Muscle layer of colon (tissue), 2 donors: ENCODE measurements at regions not wholly inside any gene's neighbourhood (a gene's known extent, or its start where the extent isn't known, plus 50 kb on each side); places are given as distances from the start of the nearest gene placed in this dataset.

Experiments
- H3K27ac ChIP-seq: one replicate; pipeline ENCODE4 v1.7.0; 2013; ENCODE audit warnings: low read depth, mild to moderate bottlenecking, low read length, moderate library complexity
- H3K27me3 ChIP-seq, 2 donors: one replicate each; pipeline ENCODE4 v1.7.0; 2013; ENCODE audit warnings: low read length in 2 of 2, mild to moderate bottlenecking in 2 of 2; ENCODE audit not compliant: insufficient read depth in 2 of 2, control insufficient read depth in 1 of 2
- H3K36me3 ChIP-seq: one replicate; pipeline ENCODE4 v1.7.0; 2013; ENCODE audit warnings: mild to moderate bottlenecking, low read length; ENCODE audit not compliant: insufficient read depth
- H3K4me1 ChIP-seq: one replicate; pipeline ENCODE4 v1.7.0; 2013; ENCODE audit warnings: mild to moderate bottlenecking, low read length; ENCODE audit not compliant: insufficient read depth
- H3K4me3 ChIP-seq, 2 donors: one replicate each; pipeline ENCODE4 v1.7.0; 2013; ENCODE audit warnings: low read length in 2 of 2, low read depth in 1 of 2, mild to moderate bottlenecking in 1 of 2, moderate library complexity in 1 of 2
- H3K9ac ChIP-seq: one replicate; pipeline ENCODE4 v1.7.0; 2013; ENCODE audit warnings: low read length
- H3K9me3 ChIP-seq: one replicate; pipeline ENCODE4 v1.7.0; 2013; ENCODE audit warnings: mild to moderate bottlenecking, low read length
- donor health status: abdominal sarcoma.
- donor health status: Adenocarcinoma of cecum.

DNA sequence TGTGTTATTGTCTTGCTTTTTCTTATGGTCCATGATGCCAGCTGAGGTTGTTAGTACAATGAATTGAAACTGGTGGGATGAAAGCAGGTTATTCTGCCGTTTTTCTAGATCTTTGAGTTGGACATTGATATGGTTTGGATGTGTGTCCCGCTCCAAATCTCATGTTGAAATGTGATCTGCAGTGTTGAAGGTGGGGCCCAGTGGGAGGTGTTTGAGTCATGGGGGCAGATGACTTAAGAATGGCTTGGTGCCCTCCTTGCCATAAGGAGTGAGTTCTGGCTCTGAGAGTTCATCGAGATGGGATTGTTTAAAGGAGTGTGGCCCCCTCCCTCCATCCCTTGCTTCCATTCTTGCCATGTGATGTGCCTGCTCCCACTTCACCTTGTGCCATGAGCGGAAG, 80.3 kb upstream of the PIAS1 start:
- Histone ChIP-seq H3K4me3 (no peak overlapping the region), H3K27ac (no peak overlapping the region), H3K36me3 (no peaks in the 10 kb centered on the region), H3K4me1 (peaks cover 4% of the 10 kb centered on the region), H3K27me3 (no peaks in the 10 kb centered on the region), H3K9me3 (no peaks in the 10 kb centered on the region), H3K9ac (no peak overlapping the region)

- H3K27ac ChIP-seq = no peak overlapping the region
- H3K36me3 ChIP-seq = no peaks in the 10 kb centered on the region
- H3K4me1 ChIP-seq = no peaks in the 10 kb centered on the region
- H3K9ac ChIP-seq = no peak overlapping the region
- no peaks in the 10 kb centered on the region for H3K27me3 ChIP-seq
- no peaks in the 10 kb centered on the region for H3K9me3 ChIP-seq
- no peak overlapping the region for H3K4me3 ChIP-seq
Measured at GRCh38 chr15:67976506-67977073, 77.5 kb upstream of the PIAS1 start.

- no peak overlapping the region for H3K9ac ChIP-seq
- H3K27ac ChIP-seq = no peak overlapping the region
- H3K36me3 ChIP-seq = no peaks in the 10 kb centered on the region
- H3K4me3 ChIP-seq = no peak overlapping the region
- no peaks in the 10 kb centered on the region for H3K9me3 ChIP-seq
- H3K27me3 ChIP-seq = no peaks in the 10 kb centered on the region
- H3K4me1 ChIP-seq = no peaks in the 10 kb centered on the region
Measured at GRCh38 chr15:67977414-67978089, 76.6 kb upstream of the PIAS1 start.

DNA sequence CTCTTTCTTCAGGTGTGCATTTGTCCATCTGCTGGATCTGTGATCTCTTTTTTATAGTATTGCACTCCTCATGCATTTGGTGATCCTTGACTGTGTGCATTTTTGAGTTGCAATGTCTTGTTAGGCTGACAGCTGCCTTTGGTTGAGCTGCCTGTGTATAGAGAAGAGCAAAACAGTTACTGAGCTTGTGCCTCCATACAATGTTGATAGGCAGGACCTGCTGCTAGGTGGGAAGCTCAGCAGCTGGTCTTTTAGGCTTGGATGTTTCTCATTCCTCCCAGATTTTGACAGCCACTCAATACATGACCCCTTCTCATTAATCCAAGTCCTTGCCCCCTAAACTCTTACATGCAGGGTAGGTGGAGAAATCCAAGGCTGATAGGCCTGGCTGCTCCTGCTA, 74.8 kb upstream of the PIAS1 start:
- H3K4me3 ChIP-seq = no peak overlapping the region
- no peaks in the 10 kb centered on the region for H3K9me3 ChIP-seq
- H3K4me1 ChIP-seq = no peaks in the 10 kb centered on the region
- no peaks in the 10 kb centered on the region for H3K27me3 ChIP-seq
- no peak overlapping the region for H3K27ac ChIP-seq
- no peak overlapping the region for H3K9ac ChIP-seq
- H3K36me3 ChIP-seq = no peaks in the 10 kb centered on the region

DNA sequence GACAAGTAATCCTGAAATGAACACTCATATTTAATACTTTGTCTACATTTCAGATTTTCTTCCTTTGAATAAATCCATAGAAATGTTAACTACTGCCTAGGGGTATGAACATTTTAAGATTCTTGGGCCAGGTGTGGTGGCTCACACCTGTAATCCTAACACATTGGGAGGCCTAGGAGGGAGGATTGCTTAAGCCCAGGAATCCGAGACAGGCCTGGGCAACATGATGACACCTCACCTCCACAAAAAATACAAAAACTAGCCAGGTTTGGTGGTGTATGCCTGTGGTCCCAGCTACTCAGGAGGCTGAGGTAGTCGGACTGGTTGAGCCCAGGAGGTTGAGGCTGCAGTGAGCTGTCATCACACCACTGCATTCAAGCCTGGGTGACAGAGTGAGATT, 73.9 kb upstream of the PIAS1 start:
- no peaks in the 10 kb centered on the region for H3K27me3 ChIP-seq
- H3K36me3 ChIP-seq = no peaks in the 10 kb centered on the region
- H3K4me3 ChIP-seq = no peak overlapping the region
- H3K9me3 ChIP-seq = no peaks in the 10 kb centered on the region
- H3K27ac ChIP-seq = no peak overlapping the region
- no peak overlapping the region for H3K9ac ChIP-seq
- no peaks in the 10 kb centered on the region for H3K4me1 ChIP-seq

GRCh38 chr15:67980773-67981685, 73.1 kb upstream of the PIAS1 start:
- no peak overlapping the region for H3K9ac ChIP-seq

GRCh38 chr15:67981848-67982247, 72.3 kb upstream of the PIAS1 start:
- H3K4me3 ChIP-seq = no peak overlapping the region
- H3K4me1 ChIP-seq = no peaks in the 10 kb centered on the region
- no peak overlapping the region for H3K27ac ChIP-seq
- no peak overlapping the region for H3K9ac ChIP-seq
- H3K27me3 ChIP-seq = no peaks in the 10 kb centered on the region
- H3K9me3 ChIP-seq = no peaks in the 10 kb centered on the region
- no peaks in the 10 kb centered on the region for H3K36me3 ChIP-seq

More at GRCh38 chr15:67980773-67981685, 73.1 kb upstream of the PIAS1 start:
- no peaks in the 10 kb centered on the region for H3K4me1 ChIP-seq
- H3K27me3 ChIP-seq = no peaks in the 10 kb centered on the region
- no peak overlapping the region for H3K27ac ChIP-seq
- H3K9me3 ChIP-seq = no peaks in the 10 kb centered on the region
- H3K36me3 ChIP-seq = no peaks in the 10 kb centered on the region
- H3K4me3 ChIP-seq = no peak overlapping the region

DNA sequence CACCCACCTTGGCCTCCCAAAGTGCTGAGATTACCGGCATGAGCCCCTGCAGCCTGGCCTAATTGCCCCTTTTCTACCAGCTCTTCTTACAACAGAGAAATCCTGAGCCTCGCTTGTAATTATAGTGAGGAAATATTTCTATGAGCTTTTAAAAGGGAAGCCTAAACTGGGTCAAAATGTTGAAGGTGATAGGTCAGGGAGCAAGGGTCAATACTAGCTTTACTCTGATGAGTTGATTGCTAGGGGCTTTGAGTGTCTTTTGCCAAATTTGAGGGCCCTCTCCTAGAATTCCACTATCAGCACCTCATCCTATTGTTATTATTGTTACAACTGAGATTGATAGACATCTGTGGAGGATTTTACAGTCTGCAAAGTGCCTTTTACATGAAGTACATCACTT, 62.4 kb upstream of the PIAS1 start:
- no peak overlapping the region for H3K27ac ChIP-seq
- no peak overlapping the region for H3K9ac ChIP-seq
- H3K9me3 ChIP-seq = no peaks in the 10 kb centered on the region
- no peaks in the 10 kb centered on the region for H3K27me3 ChIP-seq
- H3K4me3 ChIP-seq = no peak overlapping the region
- no peaks in the 10 kb centered on the region for H3K4me1 ChIP-seq
- H3K36me3 ChIP-seq = no peaks in the 10 kb centered on the region

DNA sequence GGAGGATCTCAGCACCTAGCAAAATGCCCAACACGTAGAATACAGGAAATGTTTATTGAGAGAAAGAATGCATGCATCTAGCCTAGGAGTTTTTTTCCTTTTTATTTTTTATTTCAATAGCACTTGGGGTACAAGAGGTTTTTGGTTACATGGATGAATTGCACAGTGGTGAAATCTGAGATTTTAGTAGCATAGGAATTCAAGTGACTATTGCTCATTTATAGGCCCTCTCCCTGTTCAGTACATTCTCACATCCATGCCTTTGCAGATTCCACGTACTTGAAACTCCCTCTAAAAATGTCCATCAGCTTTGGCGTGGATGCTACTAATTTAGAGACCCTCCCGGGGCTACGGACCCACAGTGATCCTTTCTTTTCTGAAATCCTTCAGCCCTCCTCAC, 61.7 kb upstream of the PIAS1 start:
- Histone ChIP-seq H3K27me3 (no peaks in the 10 kb centered on the region), H3K4me3 (no peak overlapping the region), H3K4me1 (no peaks in the 10 kb centered on the region), H3K9ac (no peak overlapping the region), H3K9me3 (no peaks in the 10 kb centered on the region), H3K36me3 (no peaks in the 10 kb centered on the region), H3K27ac (no peak overlapping the region)

DNA sequence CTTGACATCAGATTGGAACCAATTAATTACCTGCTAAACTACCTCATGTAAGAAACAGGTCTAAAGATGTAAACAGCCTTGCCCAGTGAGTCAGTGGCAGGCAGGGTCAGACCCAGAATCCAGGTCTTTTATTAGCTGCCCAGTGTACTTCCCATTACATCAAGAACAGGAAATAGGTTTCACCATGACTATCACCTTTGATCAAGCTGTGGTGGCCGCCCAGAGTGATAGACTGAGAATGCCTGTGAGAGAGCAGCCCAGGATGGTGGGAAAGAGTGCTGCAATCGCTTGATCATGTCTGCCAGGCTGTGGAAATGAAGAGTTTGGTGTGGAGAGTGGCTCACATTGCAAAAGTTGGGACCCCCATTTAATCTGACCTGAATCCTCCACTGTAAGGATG, 61.3 kb upstream of the PIAS1 start:
- H3K4me1 ChIP-seq = no peaks in the 10 kb centered on the region
- H3K27me3 ChIP-seq = no peaks in the 10 kb centered on the region
- no peak overlapping the region for H3K27ac ChIP-seq
- no peaks in the 10 kb centered on the region for H3K9me3 ChIP-seq
- H3K4me3 ChIP-seq = no peak overlapping the region
- H3K9ac ChIP-seq = no peak overlapping the region
- no peaks in the 10 kb centered on the region for H3K36me3 ChIP-seq

- H3K9me3 ChIP-seq = no peaks in the 10 kb centered on the region
- no peak overlapping the region for H3K9ac ChIP-seq
- H3K27me3 ChIP-seq = no peaks in the 10 kb centered on the region
- no peak overlapping the region for H3K4me3 ChIP-seq
- H3K36me3 ChIP-seq = no peaks in the 10 kb centered on the region
- no peak overlapping the region for H3K27ac ChIP-seq
- H3K4me1 ChIP-seq = peaks cover 20% of the 10 kb centered on the region
Measured at GRCh38 chr15:67997996-67998395, 56.1 kb upstream of the PIAS1 start.
